HL-60 (cell line): ENCODE measurements at regions not wholly inside any gene's neighbourhood (a gene's known extent, or its start where the extent isn't known, plus 50 kb on each side); places are given as distances from the start of the nearest gene placed in this dataset.

Experiments used
- GABPA ChIP-seq: IDR thresholded peaks from 2 replicates; pipeline ENCODE4 v1.6.1; 2012; ENCODE audit warnings: low read depth
- POLR2AphosphoS5 ChIP-seq: IDR thresholded peaks from 2 replicates; pipeline ENCODE4 v1.6.1; 2012; ENCODE audit warnings: low read depth
- SPI1 ChIP-seq: IDR thresholded peaks from 2 replicates; pipeline ENCODE4 v1.6.1; 2012; ENCODE audit warnings: low read depth, mild to moderate bottlenecking, borderline replicate concordance
- TF ChIP-seq, protein P1 (sequence below): IDR thresholded peaks from one replicate; pipeline ENCODE4 v1.5.1; 2011; ENCODE audit warnings: low read length, control low read depth, inconsistent platforms; ENCODE audit not compliant: insufficient read depth
- TF ChIP-seq, protein P2 (sequence below): IDR thresholded peaks from 2 replicates; pipeline ENCODE4 v1.6.1; 2012; ENCODE audit warnings: low read depth; ENCODE audit not compliant: insufficient replicate concordance

DNA sequence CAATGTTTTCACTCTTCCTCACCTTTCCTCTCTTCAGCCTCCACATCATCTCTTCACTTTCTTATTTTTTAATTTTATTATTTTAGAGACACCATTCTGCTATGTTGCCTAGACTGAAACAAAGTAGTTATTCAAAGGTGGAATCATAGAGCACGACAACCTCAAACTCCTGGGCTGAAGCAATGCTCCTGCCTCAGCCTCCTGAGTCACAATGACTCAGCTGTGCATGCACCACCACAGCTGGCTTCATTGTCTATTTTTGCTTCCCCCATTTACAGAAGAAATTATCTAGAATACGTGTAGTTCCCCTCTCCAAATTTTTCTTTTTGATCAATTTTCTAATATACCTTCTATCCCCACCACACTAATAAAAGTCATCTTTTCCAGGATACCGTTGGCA is 911.5 kb upstream of the SOX11 start:
- TF ChIP-seq, protein P1, sequence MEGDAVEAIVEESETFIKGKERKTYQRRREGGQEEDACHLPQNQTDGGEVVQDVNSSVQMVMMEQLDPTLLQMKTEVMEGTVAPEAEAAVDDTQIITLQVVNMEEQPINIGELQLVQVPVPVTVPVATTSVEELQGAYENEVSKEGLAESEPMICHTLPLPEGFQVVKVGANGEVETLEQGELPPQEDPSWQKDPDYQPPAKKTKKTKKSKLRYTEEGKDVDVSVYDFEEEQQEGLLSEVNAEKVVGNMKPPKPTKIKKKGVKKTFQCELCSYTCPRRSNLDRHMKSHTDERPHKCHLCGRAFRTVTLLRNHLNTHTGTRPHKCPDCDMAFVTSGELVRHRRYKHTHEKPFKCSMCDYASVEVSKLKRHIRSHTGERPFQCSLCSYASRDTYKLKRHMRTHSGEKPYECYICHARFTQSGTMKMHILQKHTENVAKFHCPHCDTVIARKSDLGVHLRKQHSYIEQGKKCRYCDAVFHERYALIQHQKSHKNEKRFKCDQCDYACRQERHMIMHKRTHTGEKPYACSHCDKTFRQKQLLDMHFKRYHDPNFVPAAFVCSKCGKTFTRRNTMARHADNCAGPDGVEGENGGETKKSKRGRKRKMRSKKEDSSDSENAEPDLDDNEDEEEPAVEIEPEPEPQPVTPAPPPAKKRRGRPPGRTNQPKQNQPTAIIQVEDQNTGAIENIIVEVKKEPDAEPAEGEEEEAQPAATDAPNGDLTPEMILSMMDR: no peak
- no peak for TF ChIP-seq POLR2AphosphoS5
- TF ChIP-seq, protein P2, sequence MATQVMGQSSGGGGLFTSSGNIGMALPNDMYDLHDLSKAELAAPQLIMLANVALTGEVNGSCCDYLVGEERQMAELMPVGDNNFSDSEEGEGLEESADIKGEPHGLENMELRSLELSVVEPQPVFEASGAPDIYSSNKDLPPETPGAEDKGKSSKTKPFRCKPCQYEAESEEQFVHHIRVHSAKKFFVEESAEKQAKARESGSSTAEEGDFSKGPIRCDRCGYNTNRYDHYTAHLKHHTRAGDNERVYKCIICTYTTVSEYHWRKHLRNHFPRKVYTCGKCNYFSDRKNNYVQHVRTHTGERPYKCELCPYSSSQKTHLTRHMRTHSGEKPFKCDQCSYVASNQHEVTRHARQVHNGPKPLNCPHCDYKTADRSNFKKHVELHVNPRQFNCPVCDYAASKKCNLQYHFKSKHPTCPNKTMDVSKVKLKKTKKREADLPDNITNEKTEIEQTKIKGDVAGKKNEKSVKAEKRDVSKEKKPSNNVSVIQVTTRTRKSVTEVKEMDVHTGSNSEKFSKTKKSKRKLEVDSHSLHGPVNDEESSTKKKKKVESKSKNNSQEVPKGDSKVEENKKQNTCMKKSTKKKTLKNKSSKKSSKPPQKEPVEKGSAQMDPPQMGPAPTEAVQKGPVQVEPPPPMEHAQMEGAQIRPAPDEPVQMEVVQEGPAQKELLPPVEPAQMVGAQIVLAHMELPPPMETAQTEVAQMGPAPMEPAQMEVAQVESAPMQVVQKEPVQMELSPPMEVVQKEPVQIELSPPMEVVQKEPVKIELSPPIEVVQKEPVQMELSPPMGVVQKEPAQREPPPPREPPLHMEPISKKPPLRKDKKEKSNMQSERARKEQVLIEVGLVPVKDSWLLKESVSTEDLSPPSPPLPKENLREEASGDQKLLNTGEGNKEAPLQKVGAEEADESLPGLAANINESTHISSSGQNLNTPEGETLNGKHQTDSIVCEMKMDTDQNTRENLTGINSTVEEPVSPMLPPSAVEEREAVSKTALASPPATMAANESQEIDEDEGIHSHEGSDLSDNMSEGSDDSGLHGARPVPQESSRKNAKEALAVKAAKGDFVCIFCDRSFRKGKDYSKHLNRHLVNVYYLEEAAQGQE: no peak
- no peak for TF ChIP-seq SPI1
- TF ChIP-seq GABPA: no peak
